Spleen (tissue), 11 donors: ENCODE measurements at regions not wholly inside any gene's neighbourhood (a gene's known extent, or its start where the extent isn't known, plus 50 kb on each side); places are given as distances from the start of the nearest gene placed in this dataset.

Experiments
- DNase-seq: peaks from one replicate; pipeline ENCODE4 v3.0.0-alpha.2; 2020
- H3K27ac ChIP-seq, 8 donors: fragments of 200-600 bp; sonication (generic) in 7 of 8; 1 replicate in 4 of 8; 2 replicates in 4 of 8; pipeline versions ENCODE4 v1.5.0 to v1.8.0; 2016 to 2021; ENCODE audit warnings: inconsistent platforms in 4 of 8, mild to moderate bottlenecking in 4 of 8, moderate library complexity in 1 of 8
- H3K27me3 ChIP-seq, 7 donors: fragments of 200-600 bp; sonication (generic) in 6 of 7; replicated peaks in 1 of 7; 1 replicate in 4 of 7; 2 replicates in 3 of 7; pipeline versions ENCODE4 v1.5.0 to v1.8.0; 2016 to 2021; ENCODE audit warnings: inconsistent platforms in 3 of 7, mild to moderate bottlenecking in 1 of 7
- H3K36me3 ChIP-seq, 6 donors: fragments of 200-600 bp; sonication (generic) in 5 of 6; 1 replicate in 4 of 6; 2 replicates in 2 of 6; pipeline versions ENCODE4 v1.5.0 to v1.8.0; 2016 to 2021; ENCODE audit warnings: inconsistent platforms in 2 of 6
- H3K4me1 ChIP-seq, 6 donors: fragments of 200-600 bp; sonication (generic) in 5 of 6; 1 replicate in 3 of 6; 2 replicates in 3 of 6; pipeline versions ENCODE4 v1.5.0 to v1.8.0; 2016 to 2021; ENCODE audit warnings: inconsistent platforms in 3 of 6
- H3K4me3 ChIP-seq, 8 donors: fragments of 200-600 bp; sonication (generic) in 7 of 8; 1 replicate in 4 of 8; 2 replicates in 4 of 8; pipeline versions ENCODE4 v1.5.0 to v1.8.0; 2016 to 2021; ENCODE audit warnings: inconsistent platforms in 4 of 8, mild to moderate bottlenecking in 4 of 8, moderate library complexity in 2 of 8
- H3K9me3 ChIP-seq, 8 donors: fragments of 200-600 bp; sonication (generic) in 7 of 8; 1 replicate in 4 of 8; 2 replicates in 4 of 8; pipeline versions ENCODE4 v1.5.0 to v1.8.0; 2016 to 2021; ENCODE audit warnings: inconsistent platforms in 4 of 8
- CTCF ChIP-seq, 11 experiments: fragments of 200-600 bp in 7 of 11; fragments of 450-650 bp in 4 of 11; sonication (generic) in 4 of 11; IDR thresholded peaks in 8 of 11; conservative IDR thresholded peaks in 3 of 11; 1 replicate in 7 of 11; 2 replicates in 4 of 11; pipeline versions ENCODE4 v1.4.0 to v1.8.0; 2016 to 2021; ENCODE audit warnings: antibody characterized with exemption in 11 of 11, inconsistent platforms in 4 of 11, mild to moderate bottlenecking in 1 of 11
- POLR2A ChIP-seq, 3 donors: fragments of 450-650 bp; IDR thresholded peaks; one replicate each; pipeline ENCODE4 v1.5.1; 2017; ENCODE audit warnings: antibody characterized with exemption in 3 of 3, mild to moderate bottlenecking in 1 of 3
- POLR2AphosphoS5 ChIP-seq, 3 donors: sonication (generic); formaldehyde crosslinking; IDR thresholded peaks; one replicate each; pipeline ENCODE4 v1.5.1; 2017; ENCODE audit warnings: antibody characterized with exemption in 3 of 3
- WGBS, 5 donors: extraction: QIAGEN DNeasy Blood & Tissue Kit in 3 of 5; methylation state at CpG; one replicate each; pipeline versions ENCODE4 v1.1.5 to v1.1.7; 2013 to 2018; 5-methylcytosine and 5-hydroxymethylcytosine counted together
- intact Hi-C: fragments of 100-400 bp; cut with DNase I; formaldehyde crosslinking; loops from one replicate; pipeline ENCODE4 v1.15.0; 2023; ENCODE audit warnings: low total_unique reads
- donor health status: healthy with polysubstance abuse.
- donor health status: DM: no; HTN: no; CAD: no; lungs with moderate emphysema.
- donor health status: DM: no; HTN: no; CAD: no.
- donor health status: Bipolar disorder and iron deficiency.
- donor health status: healthy.
- donor health status: DM: no; HTN: no; CAD: no.
- donor health status: DM: yes; HTN: yes; CAD: no.

GRCh38 chr17:70767102-70767701, 597.9 kb downstream of the KCNJ2 start:
- peaks cover 0 to 4% (median 0%) of the 10 kb centered on the region in 7 donors for H3K27me3 ChIP-seq
- no peak overlapping the region for H3K27ac ChIP-seq
- no peaks in the 10 kb centered on the region for H3K9me3 ChIP-seq
- no peaks in the 10 kb centered on the region for H3K36me3 ChIP-seq
- intact Hi-C loops: loop anchor here (10.0 kb wide), 1 partner anchor 1778 kb away; no protein-coding TSS in a partner anchor
- 50 to 61% (median 54%) methylated on average over 2 of the region's 2 CpGs for WGBS, 5 donors
- H3K4me1 ChIP-seq: no peaks in the 10 kb centered on the region
- no peak overlapping the region for H3K4me3 ChIP-seq
- DNase-seq: no peak
- TF ChIP-seq CTCF (IDR thresholded peaks at IDR 0.05 in 8 of 11, conservative IDR thresholded peaks at IDR 0.05 in 3 of 11) (peak in 9 of 11 experiments; percentile 9 to 56 (median 43)), POLR2A (IDR thresholded peaks at IDR 0.05) (no peak), POLR2AphosphoS5 (IDR thresholded peaks at IDR 0.05) (no peak)

- Histone ChIP-seq H3K36me3 (no peaks in the 10 kb centered on the region), H3K9me3 (no peaks in the 10 kb centered on the region), H3K27ac (no peak overlapping the region), H3K4me3 (no peak overlapping the region), H3K27me3 (peaks cover 0 to 4% (median 0%) of the 10 kb centered on the region in 7 donors), H3K4me1 (no peaks in the 10 kb centered on the region)
- DNase-seq: no peak
- no peak for TF ChIP-seq POLR2AphosphoS5 (IDR thresholded peaks at IDR 0.05)
- no peak for TF ChIP-seq POLR2A (IDR thresholded peaks at IDR 0.05)
- no peak for TF ChIP-seq CTCF (IDR thresholded peaks at IDR 0.05 in 8 of 11, conservative IDR thresholded peaks at IDR 0.05 in 3 of 11)
- WGBS, 5 donors: 85 to 97% (median 90%) methylated on average over 1 of the region's 1 CpG
- intact Hi-C loops: loop anchor here (10.0 kb wide), 1 partner anchor 1775 kb away; no protein-coding TSS in a partner anchor
Measured at GRCh38 chr17:70769956-70770355, 600.6 kb downstream of the KCNJ2 start.

- Histone ChIP-seq H3K27ac (no peak overlapping the region), H3K4me1 (no peaks in the 10 kb centered on the region), H3K4me3 (no peak overlapping the region), H3K36me3 (no peaks in the 10 kb centered on the region), H3K9me3 (no peaks in the 10 kb centered on the region), H3K27me3 (no peaks in the 10 kb centered on the region)
- TF ChIP-seq CTCF (IDR thresholded peaks at IDR 0.05 in 8 of 11, conservative IDR thresholded peaks at IDR 0.05 in 3 of 11): no peak
- TF ChIP-seq POLR2AphosphoS5 (IDR thresholded peaks at IDR 0.05): no peak
- TF ChIP-seq POLR2A (IDR thresholded peaks at IDR 0.05): no peak
- WGBS, 5 donors: 84 to 94% (median 88%) methylated on average over 14 of the region's 14 CpGs
- no peak for DNase-seq
- intact Hi-C loops: no loop called here
Measured at GRCh38 chr17:70771804-70772386, 602.6 kb downstream of the KCNJ2 start.

GRCh38 chr17:70772761-70773160, 603.4 kb downstream of the KCNJ2 start:
- Histone ChIP-seq H3K9me3 (no peaks in the 10 kb centered on the region), H3K4me1 (no peaks in the 10 kb centered on the region), H3K4me3 (no peak overlapping the region), H3K36me3 (no peaks in the 10 kb centered on the region), H3K27me3 (no peaks in the 10 kb centered on the region), H3K27ac (no peak overlapping the region)
- DNase-seq: no peak
- 77 to 89% (median 85%) methylated on average over 7 of the region's 7 CpGs for WGBS, 5 donors
- TF ChIP-seq POLR2A (IDR thresholded peaks at IDR 0.05) (no peak), POLR2AphosphoS5 (IDR thresholded peaks at IDR 0.05) (no peak), CTCF (IDR thresholded peaks at IDR 0.05 in 8 of 11, conservative IDR thresholded peaks at IDR 0.05 in 3 of 11) (no peak)
- intact Hi-C loops: no loop called here
